ENCODE measurements at regions not wholly inside any gene's neighbourhood (a gene's known extent, or its start where the extent isn't known, plus 50 kb on each side); places are given as distances from the start of the nearest gene placed in this dataset.

DNA sequence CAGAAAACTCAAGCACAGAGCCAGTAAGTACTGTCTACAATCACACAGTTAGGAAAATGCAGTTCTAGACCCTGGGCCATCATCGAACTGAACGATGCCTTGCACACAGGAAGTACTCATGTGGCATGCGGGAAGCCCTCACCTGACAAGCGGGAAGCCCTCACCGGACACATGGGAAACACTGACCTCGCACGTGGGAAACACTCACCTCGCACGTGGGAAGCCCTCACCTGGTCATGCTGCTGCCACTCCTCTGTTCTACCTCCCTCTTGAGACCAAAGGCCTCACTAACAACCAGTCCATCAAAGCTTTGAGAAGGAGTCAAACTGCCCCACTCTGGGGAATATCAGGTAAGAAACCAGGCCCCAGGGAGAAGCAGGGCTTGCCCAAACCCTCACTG, 105.6 kb upstream of the PTPRT start:
- Histone ChIP-seq H3F3A (ENCODE audit: control insufficient read depth, insufficient read depth) (no peaks in the 10 kb centered on the region), H3K27me3 (ENCODE audit: control insufficient read depth, low read length) (no peaks in the 10 kb centered on the region), H4K20me1 (ENCODE audit: control insufficient read depth, insufficient read depth, low read depth, low read length) (no peaks in the 10 kb centered on the region), H3K9me3 (ENCODE audit: control insufficient read depth, insufficient read depth, low read length) (no peaks in the 10 kb centered on the region), H3K4me3 (ENCODE audit: low read length) (no peak overlapping the region), H3K9me2 (replicated peaks; ENCODE audit: control insufficient read depth, low read length) (no peaks in the 10 kb centered on the region), H3K4me1 (ENCODE audit: control insufficient read depth, low read length) (no peaks in the 10 kb centered on the region), H3K27ac (ENCODE audit: low read depth, low read length) (no peak overlapping the region), H3K4me2 (ENCODE audit: low read length) (no peak overlapping the region), H3K79me2 (ENCODE audit: control insufficient read depth, low read length) (no peaks in the 10 kb centered on the region), H3K36me3 (ENCODE audit: control insufficient read depth, low read length) (no peaks in the 10 kb centered on the region)
- TF ChIP-seq, protein P1, sequence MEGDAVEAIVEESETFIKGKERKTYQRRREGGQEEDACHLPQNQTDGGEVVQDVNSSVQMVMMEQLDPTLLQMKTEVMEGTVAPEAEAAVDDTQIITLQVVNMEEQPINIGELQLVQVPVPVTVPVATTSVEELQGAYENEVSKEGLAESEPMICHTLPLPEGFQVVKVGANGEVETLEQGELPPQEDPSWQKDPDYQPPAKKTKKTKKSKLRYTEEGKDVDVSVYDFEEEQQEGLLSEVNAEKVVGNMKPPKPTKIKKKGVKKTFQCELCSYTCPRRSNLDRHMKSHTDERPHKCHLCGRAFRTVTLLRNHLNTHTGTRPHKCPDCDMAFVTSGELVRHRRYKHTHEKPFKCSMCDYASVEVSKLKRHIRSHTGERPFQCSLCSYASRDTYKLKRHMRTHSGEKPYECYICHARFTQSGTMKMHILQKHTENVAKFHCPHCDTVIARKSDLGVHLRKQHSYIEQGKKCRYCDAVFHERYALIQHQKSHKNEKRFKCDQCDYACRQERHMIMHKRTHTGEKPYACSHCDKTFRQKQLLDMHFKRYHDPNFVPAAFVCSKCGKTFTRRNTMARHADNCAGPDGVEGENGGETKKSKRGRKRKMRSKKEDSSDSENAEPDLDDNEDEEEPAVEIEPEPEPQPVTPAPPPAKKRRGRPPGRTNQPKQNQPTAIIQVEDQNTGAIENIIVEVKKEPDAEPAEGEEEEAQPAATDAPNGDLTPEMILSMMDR (IDR thresholded peaks at IDR 0.05; ENCODE audit: low read depth, low read length, poor library complexity, severe bottlenecking): no peak
- TF ChIP-seq EZH2phosphoT487 (IDR thresholded peaks at IDR 0.05; ENCODE audit: borderline replicate concordance, low read length): no peak

DNA sequence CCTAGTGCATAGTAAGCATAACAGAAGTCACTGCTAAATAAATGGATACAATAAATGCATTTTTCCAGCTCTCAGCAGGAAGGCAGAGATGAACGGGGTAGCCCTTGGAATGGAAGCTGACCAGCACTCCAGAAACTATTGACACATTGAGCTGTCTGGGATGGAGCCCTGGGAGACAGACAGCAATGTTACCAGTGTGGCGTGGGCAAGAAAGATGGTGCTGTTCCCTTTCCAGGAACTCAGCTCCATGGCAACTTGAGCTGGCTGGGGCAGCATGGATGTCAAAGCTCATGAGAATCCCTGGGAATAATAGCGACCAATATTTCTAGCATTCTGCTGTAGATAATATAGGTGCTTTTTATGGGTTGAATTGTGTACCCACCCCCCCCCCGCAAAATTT, 104.3 kb upstream of the PTPRT start:
- H3K4me3 ChIP-seq (ENCODE audit: low read length): no peak overlapping the region
- no peak overlapping the region for H3K4me2 ChIP-seq (ENCODE audit: low read length)
- TF ChIP-seq, protein P1 (IDR thresholded peaks at IDR 0.05; ENCODE audit: low read depth, low read length, poor library complexity, severe bottlenecking): no peak
- TF ChIP-seq EZH2phosphoT487 (IDR thresholded peaks at IDR 0.05; ENCODE audit: borderline replicate concordance, low read length): no peak
- no peaks in the 10 kb centered on the region for H3K4me1 ChIP-seq (ENCODE audit: control insufficient read depth, low read length)
- no peaks in the 10 kb centered on the region for H3F3A ChIP-seq (ENCODE audit: control insufficient read depth, insufficient read depth)
- no peaks in the 10 kb centered on the region for H3K9me2 ChIP-seq (replicated peaks; ENCODE audit: control insufficient read depth, low read length)
- H3K36me3 ChIP-seq (ENCODE audit: control insufficient read depth, low read length): no peaks in the 10 kb centered on the region
- no peaks in the 10 kb centered on the region for H4K20me1 ChIP-seq (ENCODE audit: control insufficient read depth, insufficient read depth, low read depth, low read length)
- no peaks in the 10 kb centered on the region for H3K79me2 ChIP-seq (ENCODE audit: control insufficient read depth, low read length)
- no peak overlapping the region for H3K27ac ChIP-seq (ENCODE audit: low read depth, low read length)
- no peaks in the 10 kb centered on the region for H3K9me3 ChIP-seq (ENCODE audit: control insufficient read depth, insufficient read depth, low read length)
- no peaks in the 10 kb centered on the region for H3K27me3 ChIP-seq (ENCODE audit: control insufficient read depth, low read length)

DNA sequence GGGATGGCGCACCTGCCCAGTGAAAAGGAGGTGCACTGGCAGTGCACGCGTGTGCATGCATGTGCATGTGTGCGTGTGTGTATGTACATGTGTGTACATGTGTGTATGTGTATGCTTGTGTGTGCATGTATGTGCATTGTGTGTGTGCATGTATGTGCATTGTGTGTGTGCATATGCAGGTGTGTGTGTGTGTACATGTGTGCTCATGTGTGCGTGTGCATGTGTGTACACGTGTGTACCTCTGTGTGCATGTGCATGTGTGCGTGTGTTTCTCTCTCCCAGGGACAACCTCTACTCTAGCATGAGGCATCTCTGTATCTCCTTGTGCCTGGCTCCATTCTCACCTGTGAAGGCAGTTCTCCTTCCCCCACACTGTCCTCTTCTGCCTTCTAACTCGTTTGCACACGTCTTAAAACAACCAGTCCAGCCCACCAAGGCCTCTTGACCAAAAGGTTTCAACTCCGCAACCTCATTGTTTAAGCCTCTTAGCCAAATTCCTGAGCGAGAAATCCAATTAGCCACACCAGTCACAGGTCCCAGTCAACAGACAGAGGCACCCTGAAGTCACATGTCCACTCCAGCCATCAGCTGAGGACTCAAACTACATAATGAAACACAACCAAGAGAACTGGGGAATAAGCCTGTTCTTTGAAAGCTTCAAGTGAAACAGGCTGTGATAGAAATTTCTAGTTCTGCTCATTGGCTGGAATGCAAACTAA, 103.5 kb upstream of the PTPRT start:
- H3K4me1 ChIP-seq (ENCODE audit: control insufficient read depth, low read length): no peaks in the 10 kb centered on the region
- no peak overlapping the region for H3K4me3 ChIP-seq (ENCODE audit: low read length)
- no peak overlapping the region for H3K27ac ChIP-seq (ENCODE audit: low read depth, low read length)
- no peaks in the 10 kb centered on the region for H3K79me2 ChIP-seq (ENCODE audit: control insufficient read depth, low read length)
- H3K9me2 ChIP-seq (replicated peaks; ENCODE audit: control insufficient read depth, low read length): no peaks in the 10 kb centered on the region
- H3K36me3 ChIP-seq (ENCODE audit: control insufficient read depth, low read length): no peaks in the 10 kb centered on the region
- H3K9me3 ChIP-seq (ENCODE audit: control insufficient read depth, insufficient read depth, low read length): no peaks in the 10 kb centered on the region
- no peaks in the 10 kb centered on the region for H4K20me1 ChIP-seq (ENCODE audit: control insufficient read depth, insufficient read depth, low read depth, low read length)
- TF ChIP-seq, protein P1 (IDR thresholded peaks at IDR 0.05; ENCODE audit: low read depth, low read length, poor library complexity, severe bottlenecking): no peak
- TF ChIP-seq EZH2phosphoT487 (IDR thresholded peaks at IDR 0.05; ENCODE audit: borderline replicate concordance, low read length): no peak
- H3K4me2 ChIP-seq (ENCODE audit: low read length): no peak overlapping the region
- no peaks in the 10 kb centered on the region for H3K27me3 ChIP-seq (ENCODE audit: control insufficient read depth, low read length)
- H3F3A ChIP-seq (ENCODE audit: control insufficient read depth, insufficient read depth): no peaks in the 10 kb centered on the region
